GM19240 (cell line): ENCODE measurements at regions not wholly inside any gene's neighbourhood (a gene's known extent, or its start where the extent isn't known, plus 50 kb on each side); places are given as distances from the start of the nearest gene placed in this dataset.
"Not testable (repeated sequence)": the region's sequence is repeated elsewhere in the genome, so short reads cannot be mapped to it uniquely, and the experiment has no call there.

Experiments used
- DNase-seq: peaks from one replicate; pipeline ENCODE4 v3.0.0; 2011; ENCODE audit warnings: low spot score; ENCODE audit not compliant: insufficient read length

- DNase-seq = no peak
Observed at GRCh38 chr4:20196476-20196875, 55.2 kb upstream of the SLIT2 start.

GRCh38 chr4:20195071-20195885 lies 56.4 kb upstream of the SLIT2 start:
- no peak for DNase-seq

- DNase-seq = no peak
Observed at GRCh38 chr4:20194123-20195013, 57.3 kb upstream of the SLIT2 start.

- no peak for DNase-seq
Observed at GRCh38 chr4:20193141-20193936, 58.4 kb upstream of the SLIT2 start.

GRCh38 chr4:20192736-20193135 lies 59.0 kb upstream of the SLIT2 start:
- DNase-seq = no peak

- no peak for DNase-seq
Observed at GRCh38 chr4:20185103-20185502, 66.6 kb upstream of the SLIT2 start.

GRCh38 chr4:20183131-20183530 lies 68.6 kb upstream of the SLIT2 start:
- not testable (repeated sequence) for DNase-seq

- no peak for DNase-seq
Observed at GRCh38 chr4:20181926-20182325, 69.8 kb upstream of the SLIT2 start.

- DNase-seq = no peak
Observed at GRCh38 chr4:20180509-20180908, 71.2 kb upstream of the SLIT2 start.

- DNase-seq = no peak
Observed at GRCh38 chr4:20178902-20179576, 72.7 kb upstream of the SLIT2 start.

GRCh38 chr4:20176881-20177280 lies 74.8 kb upstream of the SLIT2 start:
- DNase-seq = no peak

- no peak for DNase-seq
Observed at GRCh38 chr4:20172070-20172760, 79.5 kb upstream of the SLIT2 start.

- DNase-seq = no peak
Observed at GRCh38 chr4:20166544-20166943, 85.2 kb upstream of the SLIT2 start.

- no peak for DNase-seq
Observed at GRCh38 chr4:20159516-20159915, 92.2 kb upstream of the SLIT2 start.

GRCh38 chr4:20158195-20158594 lies 93.5 kb upstream of the SLIT2 start:
- no peak for DNase-seq

GRCh38 chr4:20151436-20151835 lies 100.3 kb upstream of the SLIT2 start:
- no peak for DNase-seq

GRCh38 chr4:20149143-20149542 lies 102.6 kb upstream of the SLIT2 start:
- DNase-seq = not testable (repeated sequence)

GRCh38 chr4:20137176-20137575 lies 114.5 kb upstream of the SLIT2 start:
- no peak for DNase-seq

- no peak for DNase-seq
Observed at GRCh38 chr4:20127626-20128025, 124.1 kb upstream of the SLIT2 start.

- no peak for DNase-seq
Observed at GRCh38 chr4:20126906-20127305, 124.8 kb upstream of the SLIT2 start.
